ENCODE measurements at regions not wholly inside any gene's neighbourhood (a gene's known extent, or its start where the extent isn't known, plus 50 kb on each side); places are given as distances from the start of the nearest gene placed in this dataset.

DNA sequence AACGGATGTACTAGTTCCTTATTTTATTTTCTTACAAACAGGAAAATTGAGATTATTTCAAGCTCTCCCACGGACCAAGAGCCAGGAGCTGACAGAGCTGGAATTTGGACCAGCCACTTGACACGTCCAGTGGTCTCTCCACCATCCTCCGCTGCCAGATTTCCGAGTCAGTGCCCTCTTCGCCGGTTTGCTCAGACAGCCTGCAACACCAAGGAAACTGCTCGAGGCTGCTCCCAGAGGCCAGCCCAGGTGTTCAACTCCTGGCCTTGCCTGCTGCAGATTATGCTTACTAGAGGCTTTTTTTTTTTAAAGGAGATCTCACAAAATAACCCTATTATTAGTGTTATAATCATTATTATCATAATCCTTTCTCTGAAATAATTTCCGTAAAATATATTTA is 779.8 kb downstream of the RNF144A start:
- DNase-seq (ENCODE audit: low spot score) = no peak
- peaks cover 18% of the 10 kb centered on the region for H3K36me3 Mint-ChIP-seq (ENCODE audit: low read depth)
- intact Hi-C loops (cut with micrococcal nuclease) = loop anchor here (10.0 kb wide), 1 partner anchor 358 kb away; no protein-coding TSS in a partner anchor
- H3K4me1 Mint-ChIP-seq (ENCODE audit: low read depth) = peaks cover 39% of the 10 kb centered on the region
- H3K27ac Mint-ChIP-seq = no peak overlapping the region
- H3K27me3 Mint-ChIP-seq (ENCODE audit: insufficient read depth) = no peaks in the 10 kb centered on the region
- H3K9me3 Mint-ChIP-seq = peaks cover 44% of the 10 kb centered on the region
- H3K4me3 Mint-ChIP-seq = no peak overlapping the region

DNA sequence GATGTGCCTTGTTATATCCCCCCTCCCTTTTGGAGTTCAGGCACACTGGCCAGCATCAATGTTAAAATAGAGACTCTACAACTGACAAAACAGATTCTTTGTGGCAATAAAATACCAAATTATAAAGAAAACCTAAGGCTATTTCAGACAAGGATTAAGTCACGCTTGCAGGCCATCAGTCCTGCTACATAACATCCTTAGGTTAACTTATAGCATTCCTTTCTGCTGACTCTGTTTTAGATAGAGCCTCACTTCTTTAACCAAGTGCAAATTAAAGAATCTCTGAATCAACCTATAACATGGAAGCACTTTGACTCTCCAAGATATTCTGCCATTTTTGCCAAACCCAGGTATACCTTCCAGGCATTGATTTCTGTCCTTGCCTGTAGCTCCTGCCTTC is 784.6 kb downstream of the RNF144A start:
- Mint-ChIP-seq H3K27me3 (ENCODE audit: insufficient read depth) (no peaks in the 10 kb centered on the region), H3K27ac (no peak overlapping the region), H3K9me3 (peaks cover 20% of the 10 kb centered on the region), H3K4me3 (no peak overlapping the region), H3K36me3 (ENCODE audit: low read depth) (peaks cover 1% of the 10 kb centered on the region), H3K4me1 (ENCODE audit: low read depth) (peaks cover 13% of the 10 kb centered on the region)
- no peak for DNase-seq (ENCODE audit: low spot score)
- intact Hi-C loops (cut with micrococcal nuclease) = no loop called here

DNA sequence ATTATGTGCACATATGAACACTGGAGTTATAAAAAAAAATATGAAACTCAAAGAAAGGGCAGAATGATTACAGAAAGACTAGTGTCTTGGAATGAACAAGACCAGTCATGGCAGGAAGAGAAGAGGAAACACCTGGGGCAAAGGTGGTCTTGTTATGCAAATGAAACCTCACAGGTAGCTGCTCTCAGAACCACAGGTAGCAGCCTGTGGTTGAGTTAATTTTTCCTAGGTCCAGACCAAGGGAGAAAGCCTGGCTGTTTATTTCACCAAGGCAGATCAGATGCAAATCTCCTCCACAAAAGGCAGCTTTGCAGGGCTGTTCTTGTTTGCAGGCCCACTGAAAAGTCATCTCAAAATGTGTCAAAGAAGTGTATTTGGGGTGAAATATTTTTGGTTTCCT is 785.8 kb downstream of the RNF144A start:
- peaks cover 3% of the 10 kb centered on the region for H3K36me3 Mint-ChIP-seq (ENCODE audit: low read depth)
- intact Hi-C loops (cut with micrococcal nuclease) = no loop called here
- no peak overlapping the region for H3K27ac Mint-ChIP-seq
- peaks cover 12% of the 10 kb centered on the region for H3K4me1 Mint-ChIP-seq (ENCODE audit: low read depth)
- H3K4me3 Mint-ChIP-seq = no peak overlapping the region
- H3K9me3 Mint-ChIP-seq = peaks cover 15% of the 10 kb centered on the region
- no peak for DNase-seq (ENCODE audit: low spot score)
- no peaks in the 10 kb centered on the region for H3K27me3 Mint-ChIP-seq (ENCODE audit: insufficient read depth)

GRCh38 chr2:7703543-7704144 is 786.4 kb downstream of the RNF144A start:
- Mint-ChIP-seq H3K27me3 (ENCODE audit: insufficient read depth) (no peaks in the 10 kb centered on the region), H3K36me3 (ENCODE audit: low read depth) (peaks cover 3% of the 10 kb centered on the region), H3K4me3 (no peak overlapping the region), H3K27ac (no peak overlapping the region), H3K4me1 (ENCODE audit: low read depth) (peaks cover 12% of the 10 kb centered on the region), H3K9me3 (peaks cover 15% of the 10 kb centered on the region)
- intact Hi-C loops (cut with micrococcal nuclease) = no loop called here
- no peak for DNase-seq (ENCODE audit: low spot score)

GRCh38 chr2:7704296-7704865 is 787.2 kb downstream of the RNF144A start:
- intact Hi-C loops (cut with micrococcal nuclease) = no loop called here
- no peak for DNase-seq (ENCODE audit: low spot score)
- H3K9me3 Mint-ChIP-seq = peaks cover 15% of the 10 kb centered on the region
- H3K36me3 Mint-ChIP-seq (ENCODE audit: low read depth) = peaks cover 2% of the 10 kb centered on the region
- H3K27ac Mint-ChIP-seq = no peak overlapping the region
- peaks cover 12% of the 10 kb centered on the region for H3K4me1 Mint-ChIP-seq (ENCODE audit: low read depth)
- no peak overlapping the region for H3K4me3 Mint-ChIP-seq
- no peaks in the 10 kb centered on the region for H3K27me3 Mint-ChIP-seq (ENCODE audit: insufficient read depth)

DNA sequence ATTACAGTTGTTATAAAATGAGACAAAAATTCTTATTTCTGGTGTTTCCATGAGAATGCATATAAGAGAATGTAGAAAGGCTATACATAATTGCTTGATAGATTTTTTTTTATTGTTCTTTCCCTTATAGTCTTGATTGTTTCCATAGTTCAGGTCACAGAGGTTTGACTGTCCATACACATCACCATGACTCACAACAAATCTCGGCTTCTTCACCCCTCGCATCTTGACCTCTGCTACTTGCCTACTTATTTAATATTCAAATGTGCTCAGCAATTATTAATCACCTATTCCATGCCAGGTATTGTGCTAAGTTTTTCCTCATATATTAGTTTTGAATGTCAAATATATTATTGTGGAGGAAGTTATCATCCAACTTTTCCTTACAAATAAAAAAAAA is 789.6 kb downstream of the RNF144A start:
- Mint-ChIP-seq H3K4me3 (no peak overlapping the region), H3K36me3 (ENCODE audit: low read depth) (peaks cover 2% of the 10 kb centered on the region), H3K9me3 (peaks cover 8% of the 10 kb centered on the region), H3K27me3 (ENCODE audit: insufficient read depth) (no peaks in the 10 kb centered on the region), H3K4me1 (ENCODE audit: low read depth) (peaks cover 30% of the 10 kb centered on the region), H3K27ac (no peak overlapping the region)
- intact Hi-C loops (cut with micrococcal nuclease) = no loop called here
- no peak for DNase-seq (ENCODE audit: low spot score)

DNA sequence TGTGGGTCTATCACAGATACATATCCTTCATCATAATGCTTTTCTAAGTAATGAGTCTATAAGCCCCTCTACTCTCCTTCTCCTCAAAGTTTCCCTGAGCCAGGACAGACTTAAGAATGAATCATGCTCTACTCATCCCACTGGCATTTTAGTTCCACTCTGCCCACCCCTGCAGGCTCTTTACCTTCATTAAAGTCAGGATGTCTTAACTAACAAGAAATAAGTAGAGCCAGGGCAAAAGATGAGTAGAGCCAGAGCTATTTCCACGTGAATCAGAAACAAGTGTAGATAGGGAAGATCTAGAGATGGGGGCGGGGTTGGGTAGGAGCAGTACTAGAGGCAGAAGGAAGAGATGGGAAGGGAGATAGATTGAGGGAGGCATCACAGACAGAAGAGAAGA is 790.5 kb downstream of the RNF144A start:
- no peak for DNase-seq (ENCODE audit: low spot score)
- Mint-ChIP-seq H3K27me3 (ENCODE audit: insufficient read depth) (no peaks in the 10 kb centered on the region), H3K9me3 (peaks cover 9% of the 10 kb centered on the region), H3K36me3 (ENCODE audit: low read depth) (peaks cover 2% of the 10 kb centered on the region), H3K4me3 (no peak overlapping the region), H3K27ac (no peak overlapping the region), H3K4me1 (ENCODE audit: low read depth) (peaks cover 29% of the 10 kb centered on the region)
- intact Hi-C loops (cut with micrococcal nuclease) = no loop called here

- Mint-ChIP-seq H3K4me3 (no peak overlapping the region), H3K9me3 (peaks cover 13% of the 10 kb centered on the region), H3K36me3 (ENCODE audit: low read depth) (peaks cover 10% of the 10 kb centered on the region), H3K27me3 (ENCODE audit: insufficient read depth) (no peaks in the 10 kb centered on the region), H3K27ac (no peak overlapping the region), H3K4me1 (ENCODE audit: low read depth) (peaks cover 18% of the 10 kb centered on the region)
- intact Hi-C loops (cut with micrococcal nuclease) = no loop called here
- no peak for DNase-seq (ENCODE audit: low spot score)
These were observed 792.7 kb downstream of the RNF144A start for GRCh38 chr2:7709907-7710306.

DNA sequence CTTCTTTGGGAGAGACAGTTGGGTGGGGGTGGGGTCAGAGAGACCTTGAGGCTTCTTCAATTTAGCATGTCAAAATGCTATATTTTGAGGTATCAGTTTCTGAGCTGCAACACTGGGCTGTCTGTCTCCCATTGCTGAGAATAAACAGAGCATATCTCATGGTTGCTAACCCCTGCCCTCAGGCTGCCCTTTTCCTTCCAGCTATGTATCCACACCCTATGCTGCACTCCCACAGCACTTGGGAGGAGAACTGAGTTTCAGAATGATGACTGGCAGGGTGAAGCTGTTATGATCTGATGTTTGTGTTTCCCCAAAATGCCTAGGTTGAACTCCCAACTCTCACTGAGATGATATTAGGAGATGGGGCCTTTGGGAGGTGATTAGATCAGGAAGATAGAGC is 794.0 kb downstream of the RNF144A start:
- no peak for DNase-seq (ENCODE audit: low spot score)
- Mint-ChIP-seq H3K4me1 (ENCODE audit: low read depth) (peaks cover 18% of the 10 kb centered on the region), H3K36me3 (ENCODE audit: low read depth) (peaks cover 10% of the 10 kb centered on the region), H3K9me3 (peaks cover 13% of the 10 kb centered on the region), H3K27ac (no peak overlapping the region), H3K4me3 (no peak overlapping the region), H3K27me3 (ENCODE audit: insufficient read depth) (no peaks in the 10 kb centered on the region)
- intact Hi-C loops (cut with micrococcal nuclease) = no loop called here

GRCh38 chr2:7719876-7720275 is 802.7 kb downstream of the RNF144A start:
- Mint-ChIP-seq H3K4me1 (ENCODE audit: low read depth) (peaks cover 44% of the 10 kb centered on the region), H3K27ac (peak overlapping the region; percentile 22), H3K27me3 (ENCODE audit: insufficient read depth) (no peaks in the 10 kb centered on the region), H3K9me3 (peaks cover 13% of the 10 kb centered on the region), H3K36me3 (ENCODE audit: low read depth) (peaks cover 14% of the 10 kb centered on the region), H3K4me3 (peak overlapping the region; percentile 17)
- intact Hi-C loops (cut with micrococcal nuclease) = no loop called here
- DNase-seq (ENCODE audit: low spot score) = no peak

- no peak for DNase-seq (ENCODE audit: low spot score)
- H3K4me1 Mint-ChIP-seq (ENCODE audit: low read depth) = peaks cover 55% of the 10 kb centered on the region
- no peaks in the 10 kb centered on the region for H3K27me3 Mint-ChIP-seq (ENCODE audit: insufficient read depth)
- no peak overlapping the region for H3K4me3 Mint-ChIP-seq
- H3K36me3 Mint-ChIP-seq (ENCODE audit: low read depth) = peaks cover 14% of the 10 kb centered on the region
- H3K27ac Mint-ChIP-seq = peak overlapping the region; percentile 23
- intact Hi-C loops (cut with micrococcal nuclease) = no loop called here
- H3K9me3 Mint-ChIP-seq = peaks cover 13% of the 10 kb centered on the region
These were observed 804.3 kb downstream of the RNF144A start for GRCh38 chr2:7721413-7721995.

GRCh38 chr2:7722212-7722910 is 805.1 kb downstream of the RNF144A start:
- Mint-ChIP-seq H3K36me3 (ENCODE audit: low read depth) (peaks cover 19% of the 10 kb centered on the region), H3K27me3 (ENCODE audit: insufficient read depth) (no peaks in the 10 kb centered on the region), H3K27ac (no peak overlapping the region), H3K9me3 (peaks cover 13% of the 10 kb centered on the region), H3K4me3 (no peak overlapping the region), H3K4me1 (ENCODE audit: low read depth) (peaks cover 62% of the 10 kb centered on the region)
- DNase-seq (ENCODE audit: low spot score) = no peak
- intact Hi-C loops (cut with micrococcal nuclease) = no loop called here

GRCh38 chr2:7724336-7724735 is 807.1 kb downstream of the RNF144A start:
- Mint-ChIP-seq H3K27me3 (ENCODE audit: insufficient read depth) (no peaks in the 10 kb centered on the region), H3K9me3 (peaks cover 9% of the 10 kb centered on the region), H3K36me3 (ENCODE audit: low read depth) (peaks cover 33% of the 10 kb centered on the region), H3K4me3 (no peak overlapping the region), H3K4me1 (ENCODE audit: low read depth) (peaks cover 72% of the 10 kb centered on the region), H3K27ac (peak overlapping the region; percentile 95)
- DNase-seq (ENCODE audit: low spot score) = no peak
- intact Hi-C loops (cut with micrococcal nuclease) = loop anchor here (2.0 kb wide), 1 partner anchor 684 kb away; no protein-coding TSS in a partner anchor

All from activated T-helper 1 cell treated with anti-CD3 and anti-CD28 coated beads, Interleukin-12 subunit alpha, Interleukin-12 subunit beta, Interleukin-2, Interleukin-4 antibody, amounts not matched to agents 30 ng/mL and 10 ng/mL and 1 ng/mL, durations not matched to agents 14 hours and 24 hours and 36 hours (primary cell).